ENCODE measurements at regions not wholly inside any gene's neighbourhood (a gene's known extent, or its start where the extent isn't known, plus 50 kb on each side); places are given as distances from the start of the nearest gene placed in this dataset.

DNA sequence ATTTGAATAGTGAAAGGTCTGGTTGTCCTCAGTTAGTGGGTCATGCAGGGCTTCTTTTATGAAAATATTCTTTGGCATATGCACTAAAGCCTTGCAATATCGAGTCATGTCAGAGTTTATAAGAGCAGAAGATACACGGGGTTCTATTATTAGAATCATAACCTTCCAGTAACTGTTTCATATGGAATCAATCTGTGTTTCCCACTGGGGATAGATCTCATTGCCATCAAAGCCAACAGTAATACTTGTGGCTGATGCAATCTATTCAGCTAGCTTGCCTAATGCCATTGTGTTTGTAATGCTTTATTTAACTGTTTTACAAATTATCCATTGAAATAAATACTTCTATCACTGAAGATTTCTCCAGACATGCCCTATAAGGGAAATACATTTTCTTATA lies 746.9 kb upstream of the PCDH9 start (continued):
- TF ChIP-seq SMAD4 (CRISPR knock-in tag; conservative IDR thresholded peaks at IDR 0.05) (no peak), SIX5 (IDR thresholded peaks at IDR 0.05; ENCODE audit: borderline replicate concordance in 1 of 2, insufficient read depth in 1 of 2, low read depth in 1 of 2, low read length in 2 of 2) (no peak), ZNF551 (CRISPR knock-in tag; IDR thresholded peaks at IDR 0.05) (no peak), ZNF445 (CRISPR knock-in tag; IDR thresholded peaks at IDR 0.05; ENCODE audit: low read depth) (no peak), GTF2F1 (IDR thresholded peaks at IDR 0.05; ENCODE audit: low read depth, low read length) (no peak), CBX1 (IDR thresholded peaks at IDR 0.05; ENCODE audit: low read depth) (no peak), ARHGAP35 (IDR thresholded peaks at IDR 0.05; ENCODE audit: partially characterized antibody) (no peak), TBL1XR1 (IDR thresholded peaks at IDR 0.05; ENCODE audit: low read length in 2 of 2) (no peak), TSC22D4 (tag; IDR thresholded peaks at IDR 0.05) (no peak), RHOXF2B (CRISPR knock-in tag; conservative IDR thresholded peaks at IDR 0.05) (no peak)
- TF ChIP-seq, protein P1, sequence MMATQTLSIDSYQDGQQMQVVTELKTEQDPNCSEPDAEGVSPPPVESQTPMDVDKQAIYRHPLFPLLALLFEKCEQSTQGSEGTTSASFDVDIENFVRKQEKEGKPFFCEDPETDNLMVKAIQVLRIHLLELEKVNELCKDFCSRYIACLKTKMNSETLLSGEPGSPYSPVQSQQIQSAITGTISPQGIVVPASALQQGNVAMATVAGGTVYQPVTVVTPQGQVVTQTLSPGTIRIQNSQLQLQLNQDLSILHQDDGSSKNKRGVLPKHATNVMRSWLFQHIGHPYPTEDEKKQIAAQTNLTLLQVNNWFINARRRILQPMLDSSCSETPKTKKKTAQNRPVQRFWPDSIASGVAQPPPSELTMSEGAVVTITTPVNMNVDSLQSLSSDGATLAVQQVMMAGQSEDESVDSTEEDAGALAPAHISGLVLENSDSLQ (IDR thresholded peaks at IDR 0.05), result no peak

DNA sequence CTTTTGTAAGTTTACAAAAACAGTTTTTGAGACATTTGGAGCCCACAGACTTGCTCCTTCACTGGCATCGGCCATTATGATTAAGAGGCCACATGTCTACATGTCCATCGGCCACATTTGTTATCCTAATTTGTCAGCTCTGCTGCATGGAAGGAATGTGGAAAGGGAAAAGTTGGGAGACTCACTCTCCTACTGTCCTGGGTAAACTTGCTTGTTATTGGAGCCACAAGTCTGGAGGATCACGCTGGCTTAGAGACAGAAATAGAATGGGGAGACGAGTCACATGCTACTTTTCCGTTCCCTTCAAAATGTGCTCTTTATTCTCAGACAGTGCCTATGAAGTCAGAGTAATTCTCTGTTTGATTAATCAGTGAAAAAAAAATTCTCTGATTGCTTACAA lies 741.2 kb upstream of the PCDH9 start:
- FAIRE-seq, result no peak
- H4K20me1 ChIP-seq (replicated peaks; ENCODE audit: control insufficient read depth, insufficient read depth, low read length), result no peaks in the 10 kb centered on the region
- H3K4me3 ChIP-seq, result no peak overlapping the region
- H3K27me3 ChIP-seq (ENCODE audit: control insufficient read depth in 2 of 2, insufficient read depth in 2 of 2, low read length in 2 of 2), result no peaks in the 10 kb centered on the region
- H3K36me3 ChIP-seq (ENCODE audit: control insufficient read depth, insufficient read depth, low read length), result no peaks in the 10 kb centered on the region
- intact Hi-C loops (cut with micrococcal nuclease), result no loop called here
- no peak for TF ChIP-seq POLR3A (IDR thresholded peaks at IDR 0.05; ENCODE audit: borderline replicate concordance, extremely low read depth, insufficient read depth, insufficient read length)
- no peak for TF ChIP-seq CBX1 (IDR thresholded peaks at IDR 0.05; ENCODE audit: low read depth)
- no peak for TF ChIP-seq SREBF2 (CRISPR knock-in tag; IDR thresholded peaks at IDR 0.05)
- TF ChIP-seq C11orf30 (IDR thresholded peaks at IDR 0.05; ENCODE audit: low read depth), result no peak
- TF ChIP-seq ELF2 (CRISPR knock-in tag; IDR thresholded peaks at IDR 0.05), result no peak
- TF ChIP-seq FOXK2 (conservative IDR thresholded peaks at IDR 0.05 in 1 of 2, IDR thresholded peaks at IDR 0.05 in 1 of 2; ENCODE audit: low read depth in 2 of 2), result no peak
- no peak for TF ChIP-seq ETS2 (tag; IDR thresholded peaks at IDR 0.05; ENCODE audit: borderline replicate concordance, poor library complexity, severe bottlenecking)
- CTCF ChIA-PET (ENCODE audit: low intra/inter-chr PET ratio), result no interaction called here
- POLR2A ChIA-PET, result no interaction called here
- H3K79me2 ChIP-seq (ENCODE audit: control insufficient read depth, insufficient read depth, low read length), result no peaks in the 10 kb centered on the region
- no TSS peak for BruUV-seq (replicated peaks)
- DNase-seq (ENCODE audit: extremely low read depth in 1 of 4, low spot score in 3 of 4), result no peak
- no peak overlapping the region for H3K4me2 ChIP-seq (ENCODE audit: insufficient read depth, low read length)
- WGBS (ENCODE audit: insufficient coverage, low coverage, missing lambda C conversion rate), result 11% methylated on average over 5 of the region's 5 CpGs
- no peak overlapping the region for H3K9ac ChIP-seq (ENCODE audit: insufficient read depth in 1 of 2, low read depth in 2 of 2, low read length in 2 of 2)
- H3K9me1 ChIP-seq (ENCODE audit: control insufficient read depth, insufficient read depth, low read length), result no peaks in the 10 kb centered on the region
- no peak for ATAC-seq
- H3K9me3 ChIP-seq (replicated peaks; ENCODE audit: control insufficient read depth, insufficient read depth, low read depth, low read length), result no peaks in the 10 kb centered on the region
- no peak overlapping the region for H2AFZ ChIP-seq (ENCODE audit: low read depth, low read length)
- no peak overlapping the region for H3K27ac ChIP-seq (ENCODE audit: extremely low read depth, low read depth, low read length)
- in situ Hi-C loops (cut with MboI), result no loop called here
- H3K4me1 ChIP-seq (replicated peaks in 1 of 2; ENCODE audit: control insufficient read depth in 2 of 2, insufficient read depth in 2 of 2, low read length in 2 of 2), result no peaks in the 10 kb centered on the region

Data from K562 (cell line).